GM19035 (cell line): ENCODE measurements at regions not wholly inside any gene's neighbourhood (a gene's known extent, or its start where the extent isn't known, plus 50 kb on each side); places are given as distances from the start of the nearest gene placed in this dataset.
"Not testable (repeated sequence)": the region's sequence is repeated elsewhere in the genome, so short reads cannot be mapped to it uniquely, and the experiment has no call there.

Source experiments
- ATAC-seq: cut with Tn5 transposase; IDR thresholded peaks from one replicate; pipeline ENCODE4 v1.9.1; 2021; ENCODE audit not compliant: unreplicated experiment

GRCh38 chr3:21256932-21257331 lies 494.1 kb downstream of the ZNF385D start:
- no peak for ATAC-seq

GRCh38 chr3:21238661-21239060 lies 512.3 kb downstream of the ZNF385D start:
- ATAC-seq: no peak

- ATAC-seq: no peak
Observed at GRCh38 chr3:21237638-21238037, 513.4 kb downstream of the ZNF385D start.

GRCh38 chr3:21235491-21235890 lies 515.5 kb downstream of the ZNF385D start:
- no peak for ATAC-seq

- no peak for ATAC-seq
Observed at GRCh38 chr3:21234933-21235332, 516.1 kb downstream of the ZNF385D start.

GRCh38 chr3:21229426-21230135 lies 521.4 kb downstream of the ZNF385D start:
- ATAC-seq: no peak

- no peak for ATAC-seq
Observed at GRCh38 chr3:21226086-21226485, 524.9 kb downstream of the ZNF385D start.

GRCh38 chr3:21220944-21221343 lies 530.1 kb downstream of the ZNF385D start:
- no peak for ATAC-seq

GRCh38 chr3:21216598-21216997 lies 534.4 kb downstream of the ZNF385D start:
- ATAC-seq: no peak

GRCh38 chr3:21204122-21204521 lies 546.9 kb downstream of the ZNF385D start:
- ATAC-seq: not testable (repeated sequence)

- ATAC-seq: no peak
Observed at GRCh38 chr3:21195203-21195602, 555.8 kb downstream of the ZNF385D start.

- not testable (repeated sequence) for ATAC-seq
Observed at GRCh38 chr3:21194036-21194435, 557.0 kb downstream of the ZNF385D start.

- no peak for ATAC-seq
Observed at GRCh38 chr3:21188459-21188858, 562.6 kb downstream of the ZNF385D start.

GRCh38 chr3:21185816-21186314 lies 565.1 kb downstream of the ZNF385D start:
- ATAC-seq: no peak

- no peak for ATAC-seq
Observed at GRCh38 chr3:21174461-21174860, 576.5 kb downstream of the ZNF385D start.

- ATAC-seq: no peak
Observed at GRCh38 chr3:21170964-21171363, 580.0 kb downstream of the ZNF385D start.

GRCh38 chr3:21169948-21170347 lies 581.1 kb downstream of the ZNF385D start:
- ATAC-seq: no peak

- ATAC-seq: no peak
Observed at GRCh38 chr3:21168471-21168870, 582.5 kb downstream of the ZNF385D start.

- ATAC-seq: no peak
Observed at GRCh38 chr3:21163956-21164355, 587.1 kb downstream of the ZNF385D start.

GRCh38 chr3:21159543-21159906 lies 591.5 kb downstream of the ZNF385D start:
- no peak for ATAC-seq

GRCh38 chr3:21158861-21159542 lies 592.0 kb downstream of the ZNF385D start:
- ATAC-seq: no peak

GRCh38 chr3:21154911-21155310 lies 596.1 kb downstream of the ZNF385D start:
- no peak for ATAC-seq
